OCI-LY3 (cell line): ENCODE measurements at regions not wholly inside any gene's neighbourhood (a gene's known extent, or its start where the extent isn't known, plus 50 kb on each side); places are given as distances from the start of the nearest gene placed in this dataset.
"Not testable (repeated sequence)": the region's sequence is repeated elsewhere in the genome, so short reads cannot be mapped to it uniquely, and the experiment has no call there.

ENCODE experiments used
- EZH2phosphoT487 ChIP-seq: fragments of 200-600 bp; shearing (Covaris generic); IDR thresholded peaks from 2 replicates; pipeline ENCODE4 v1.6.1; 2018; ENCODE audit warnings: antibody characterized with exemption, mixed run types, low read depth
- TF ChIP-seq, protein P1 (sequence below): fragments of 200-600, 300-600 bp; sonication (generic); IDR thresholded peaks from 2 replicates; pipeline ENCODE4 v1.5.1; 2014; ENCODE audit warnings: antibody characterized with exemption, low read length, low read depth

DNA sequence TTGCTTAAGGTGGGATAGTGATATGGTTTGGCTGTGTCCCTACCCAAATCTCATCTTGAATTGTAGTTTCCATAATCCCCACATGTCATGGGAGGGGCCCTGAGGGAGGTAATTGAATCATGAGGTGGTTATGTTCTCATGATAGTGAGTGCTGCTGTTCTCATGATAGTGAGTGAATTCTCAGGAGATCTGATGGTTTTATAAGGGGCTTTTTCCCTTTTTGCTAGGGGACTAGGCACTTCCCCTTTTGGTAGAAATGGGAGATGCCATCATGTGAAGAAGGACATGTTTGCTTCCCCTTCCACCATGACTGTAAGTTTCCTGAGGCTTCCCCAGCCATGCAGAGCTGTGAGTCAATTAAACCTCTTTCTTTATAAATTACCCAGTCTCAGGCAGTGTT lies 137.5 kb downstream of the DUSP10 start:
- TF ChIP-seq, protein P1, sequence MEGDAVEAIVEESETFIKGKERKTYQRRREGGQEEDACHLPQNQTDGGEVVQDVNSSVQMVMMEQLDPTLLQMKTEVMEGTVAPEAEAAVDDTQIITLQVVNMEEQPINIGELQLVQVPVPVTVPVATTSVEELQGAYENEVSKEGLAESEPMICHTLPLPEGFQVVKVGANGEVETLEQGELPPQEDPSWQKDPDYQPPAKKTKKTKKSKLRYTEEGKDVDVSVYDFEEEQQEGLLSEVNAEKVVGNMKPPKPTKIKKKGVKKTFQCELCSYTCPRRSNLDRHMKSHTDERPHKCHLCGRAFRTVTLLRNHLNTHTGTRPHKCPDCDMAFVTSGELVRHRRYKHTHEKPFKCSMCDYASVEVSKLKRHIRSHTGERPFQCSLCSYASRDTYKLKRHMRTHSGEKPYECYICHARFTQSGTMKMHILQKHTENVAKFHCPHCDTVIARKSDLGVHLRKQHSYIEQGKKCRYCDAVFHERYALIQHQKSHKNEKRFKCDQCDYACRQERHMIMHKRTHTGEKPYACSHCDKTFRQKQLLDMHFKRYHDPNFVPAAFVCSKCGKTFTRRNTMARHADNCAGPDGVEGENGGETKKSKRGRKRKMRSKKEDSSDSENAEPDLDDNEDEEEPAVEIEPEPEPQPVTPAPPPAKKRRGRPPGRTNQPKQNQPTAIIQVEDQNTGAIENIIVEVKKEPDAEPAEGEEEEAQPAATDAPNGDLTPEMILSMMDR = not testable (repeated sequence)
- not testable (repeated sequence) for TF ChIP-seq EZH2phosphoT487
